Neural cell (in vitro differentiated cells): ENCODE measurements at regions not wholly inside any gene's neighbourhood (a gene's known extent, or its start where the extent isn't known, plus 50 kb on each side); places are given as distances from the start of the nearest gene placed in this dataset.

ENCODE experiments used
- CTCF ChIP-seq: fragments of 450-650 bp; IDR thresholded peaks from 2 replicates; pipeline ENCODE4 v1.5.1; 2014; ENCODE audit warnings: antibody characterized with exemption, mild to moderate bottlenecking, moderate library complexity; ENCODE audit not compliant: poor library complexity, severe bottlenecking
- RAD21 ChIP-seq: fragments of 450-650 bp; conservative IDR thresholded peaks from 2 replicates; pipeline ENCODE4 v1.6.1; 2014; ENCODE audit warnings: antibody characterized with exemption, mild to moderate bottlenecking, moderate library complexity

GRCh38 chr1:217021400-217021799 is 298.2 kb upstream of the ESRRG start:
- TF ChIP-seq CTCF, result no peak
- no peak for TF ChIP-seq RAD21
